HEK293 (cell line): ENCODE measurements at regions not wholly inside any gene's neighbourhood (a gene's known extent, or its start where the extent isn't known, plus 50 kb on each side); places are given as distances from the start of the nearest gene placed in this dataset.

Experiments
- PRDM1 ChIP-seq: fragments of 450-650 bp; formaldehyde crosslinking; IDR thresholded peaks from 2 replicates; pipeline ENCODE4; 2016; ENCODE audit warnings: missing biosample characterization, missing genetic modification characterization
- TF ChIP-seq, protein P1 (sequence below): fragments of 450-650 bp; formaldehyde crosslinking; IDR thresholded peaks from 2 replicates; pipeline ENCODE4 v1.5.1; 2016; ENCODE audit warnings: missing biosample characterization, missing genetic modification characterization

DNA sequence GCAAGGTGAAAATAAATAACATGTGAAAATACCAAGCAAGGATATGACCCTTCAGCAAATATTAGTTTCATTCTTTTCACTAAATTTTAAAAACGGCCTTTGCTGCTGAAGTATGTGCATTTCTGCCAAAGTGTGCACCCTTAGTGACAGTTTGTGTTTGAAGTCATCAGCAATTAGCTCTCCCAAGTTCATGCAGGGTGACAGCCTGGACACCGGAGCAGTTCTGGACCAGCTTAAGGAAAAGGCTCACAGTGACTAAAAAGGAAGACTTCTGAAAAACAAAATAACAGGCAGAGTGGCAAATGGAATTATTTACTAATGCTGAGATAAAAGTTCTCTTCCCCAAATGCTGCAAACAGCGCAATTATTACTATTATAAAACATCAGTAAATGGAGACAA is 69.3 kb upstream of the NEBL start:
- TF ChIP-seq PRDM1 (tag by site-specific recombination), result no peak
- TF ChIP-seq, protein P1, sequence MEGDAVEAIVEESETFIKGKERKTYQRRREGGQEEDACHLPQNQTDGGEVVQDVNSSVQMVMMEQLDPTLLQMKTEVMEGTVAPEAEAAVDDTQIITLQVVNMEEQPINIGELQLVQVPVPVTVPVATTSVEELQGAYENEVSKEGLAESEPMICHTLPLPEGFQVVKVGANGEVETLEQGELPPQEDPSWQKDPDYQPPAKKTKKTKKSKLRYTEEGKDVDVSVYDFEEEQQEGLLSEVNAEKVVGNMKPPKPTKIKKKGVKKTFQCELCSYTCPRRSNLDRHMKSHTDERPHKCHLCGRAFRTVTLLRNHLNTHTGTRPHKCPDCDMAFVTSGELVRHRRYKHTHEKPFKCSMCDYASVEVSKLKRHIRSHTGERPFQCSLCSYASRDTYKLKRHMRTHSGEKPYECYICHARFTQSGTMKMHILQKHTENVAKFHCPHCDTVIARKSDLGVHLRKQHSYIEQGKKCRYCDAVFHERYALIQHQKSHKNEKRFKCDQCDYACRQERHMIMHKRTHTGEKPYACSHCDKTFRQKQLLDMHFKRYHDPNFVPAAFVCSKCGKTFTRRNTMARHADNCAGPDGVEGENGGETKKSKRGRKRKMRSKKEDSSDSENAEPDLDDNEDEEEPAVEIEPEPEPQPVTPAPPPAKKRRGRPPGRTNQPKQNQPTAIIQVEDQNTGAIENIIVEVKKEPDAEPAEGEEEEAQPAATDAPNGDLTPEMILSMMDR (tag by site-specific recombination), result no peak
